ENCODE measurements at regions not wholly inside any gene's neighbourhood (a gene's known extent, or its start where the extent isn't known, plus 50 kb on each side); places are given as distances from the start of the nearest gene placed in this dataset.

DNA sequence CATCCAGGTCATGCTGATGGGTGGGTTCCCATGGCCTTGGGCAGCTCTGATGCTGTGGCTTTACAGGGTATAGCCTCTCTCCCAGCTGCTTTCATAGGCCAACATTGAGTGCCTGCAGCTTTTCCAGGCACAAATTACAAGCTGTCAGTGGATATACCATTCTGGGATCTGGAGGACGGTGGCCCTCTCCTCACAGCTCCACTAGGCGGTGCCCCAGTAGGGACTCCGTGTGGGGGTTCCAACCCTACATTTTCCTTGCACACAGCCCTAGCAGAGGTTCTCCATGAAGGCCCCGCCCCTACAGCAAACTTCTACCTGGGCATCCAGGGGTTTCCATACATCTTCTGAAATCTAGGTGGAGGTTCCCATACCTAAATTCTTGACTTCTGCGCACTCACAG is 602.6 kb upstream of the HS3ST5 start:
- TF ChIP-seq, protein P1, sequence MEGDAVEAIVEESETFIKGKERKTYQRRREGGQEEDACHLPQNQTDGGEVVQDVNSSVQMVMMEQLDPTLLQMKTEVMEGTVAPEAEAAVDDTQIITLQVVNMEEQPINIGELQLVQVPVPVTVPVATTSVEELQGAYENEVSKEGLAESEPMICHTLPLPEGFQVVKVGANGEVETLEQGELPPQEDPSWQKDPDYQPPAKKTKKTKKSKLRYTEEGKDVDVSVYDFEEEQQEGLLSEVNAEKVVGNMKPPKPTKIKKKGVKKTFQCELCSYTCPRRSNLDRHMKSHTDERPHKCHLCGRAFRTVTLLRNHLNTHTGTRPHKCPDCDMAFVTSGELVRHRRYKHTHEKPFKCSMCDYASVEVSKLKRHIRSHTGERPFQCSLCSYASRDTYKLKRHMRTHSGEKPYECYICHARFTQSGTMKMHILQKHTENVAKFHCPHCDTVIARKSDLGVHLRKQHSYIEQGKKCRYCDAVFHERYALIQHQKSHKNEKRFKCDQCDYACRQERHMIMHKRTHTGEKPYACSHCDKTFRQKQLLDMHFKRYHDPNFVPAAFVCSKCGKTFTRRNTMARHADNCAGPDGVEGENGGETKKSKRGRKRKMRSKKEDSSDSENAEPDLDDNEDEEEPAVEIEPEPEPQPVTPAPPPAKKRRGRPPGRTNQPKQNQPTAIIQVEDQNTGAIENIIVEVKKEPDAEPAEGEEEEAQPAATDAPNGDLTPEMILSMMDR (IDR thresholded peaks at IDR 0.05; ENCODE audit: low read depth, low read length, poor library complexity, severe bottlenecking) = no peak
- no peak for TF ChIP-seq EZH2phosphoT487 (IDR thresholded peaks at IDR 0.05; ENCODE audit: borderline replicate concordance, low read length)
